MM.1S (cell line): ENCODE measurements at regions not wholly inside any gene's neighbourhood (a gene's known extent, or its start where the extent isn't known, plus 50 kb on each side); places are given as distances from the start of the nearest gene placed in this dataset.

ENCODE experiments used
- DNase-seq: peaks from one replicate; pipeline ENCODE4 v3.0.0-alpha.2; 2015
- H2AFZ ChIP-seq: fragments of 300-600 bp; sonication (generic); 2 replicates; pipeline ENCODE4 v1.6.0; 2016; ENCODE audit warnings: antibody characterized with exemption, low read length
- H3F3A ChIP-seq: fragments of 300-600 bp; sonication (generic); 2 replicates; pipeline ENCODE4 v1.6.1; 2016; ENCODE audit warnings: mild to moderate bottlenecking, antibody characterized with exemption, low read length, moderate library complexity, mixed read lengths; ENCODE audit not compliant: insufficient read depth
- H3K27ac ChIP-seq: fragments of 300-600 bp; sonication (generic); 2 replicates; pipeline ENCODE4 v1.5.1; 2016; ENCODE audit warnings: mild to moderate bottlenecking, low read length
- H3K27me3 ChIP-seq: fragments of 300-600 bp; sonication (generic); replicated peaks from 2 replicates; pipeline ENCODE4 v1.6.0; 2016; ENCODE audit warnings: low read length; ENCODE audit not compliant: insufficient read depth
- H3K36me3 ChIP-seq: fragments of 300-600 bp; sonication (generic); replicated peaks from 2 replicates; pipeline ENCODE4 v1.6.1; 2016; ENCODE audit warnings: mild to moderate bottlenecking, low read length, mixed read lengths; ENCODE audit not compliant: insufficient read depth
- H3K4me1 ChIP-seq: fragments of 300-600 bp; sonication (generic); 2 replicates; pipeline ENCODE4 v1.6.1; 2016; ENCODE audit warnings: low read length, mixed read lengths
- H3K4me2 ChIP-seq: fragments of 300-600 bp; sonication (generic); 2 replicates; pipeline ENCODE4 v1.6.0; 2016; ENCODE audit warnings: low read depth, low read length
- H3K4me3 ChIP-seq: fragments of 300-600 bp; sonication (generic); 2 replicates; pipeline ENCODE4 v1.5.1; 2016; ENCODE audit warnings: low read length, mixed read lengths
- H3K79me2 ChIP-seq: fragments of 300-600 bp; sonication (generic); 2 replicates; pipeline ENCODE4 v1.6.1; 2016; ENCODE audit warnings: mixed run types, low read length, mixed read lengths
- H3K9ac ChIP-seq: fragments of 300-600 bp; sonication (generic); 2 replicates; pipeline ENCODE4 v1.6.1; 2016; ENCODE audit warnings: low read length, mixed read lengths
- H3K9me2 ChIP-seq: fragments of 300-600 bp; sonication (generic); replicated peaks from 2 replicates; pipeline ENCODE4 v1.6.1; 2016; ENCODE audit warnings: mild to moderate bottlenecking, low read length, mixed read lengths; ENCODE audit not compliant: insufficient read depth
- H3K9me3 ChIP-seq: fragments of 300-600 bp; sonication (generic); replicated peaks from 2 replicates; pipeline ENCODE4 v1.6.1; 2016; ENCODE audit warnings: mild to moderate bottlenecking, low read length, mixed read lengths; ENCODE audit not compliant: insufficient read depth
- H4K20me1 ChIP-seq: fragments of 300-600 bp; sonication (generic); 2 replicates; pipeline ENCODE4 v1.6.1; 2016; ENCODE audit warnings: mild to moderate bottlenecking, low read length, moderate library complexity, mixed read lengths; ENCODE audit not compliant: insufficient read depth
- CTCF ChIP-seq: fragments of 300-600 bp; sonication (generic); IDR thresholded peaks from 2 replicates; pipeline ENCODE4 v1.5.1; 2016; ENCODE audit warnings: antibody characterized with exemption, low read length, mixed read lengths
- EZH2 ChIP-seq: fragments of 300-600 bp; sonication (generic); optimal IDR thresholded peaks from 2 replicates; pipeline ENCODE3; 2017; ENCODE audit warnings: low read depth, mild to moderate bottlenecking, antibody characterized with exemption, low read length, mixed read lengths
- EZH2phosphoT487 ChIP-seq: fragments of 300-600 bp; sonication (generic); IDR thresholded peaks from 2 replicates; pipeline ENCODE4 v1.6.1; 2018; ENCODE audit warnings: antibody characterized with exemption, low read length

- Histone ChIP-seq H3K27ac (no peak overlapping the region), H3K27me3 (no peaks in the 10 kb centered on the region), H2AFZ (no peak overlapping the region), H3F3A (no peaks in the 10 kb centered on the region), H3K4me2 (no peak overlapping the region), H3K9me3 (no peaks in the 10 kb centered on the region), H3K36me3 (no peaks in the 10 kb centered on the region), H3K9me2 (no peaks in the 10 kb centered on the region), H3K79me2 (no peaks in the 10 kb centered on the region), H3K4me3 (no peak overlapping the region), H4K20me1 (no peaks in the 10 kb centered on the region), H3K4me1 (peaks cover 9% of the 10 kb centered on the region; the same call in 1 of the 2 replicates), H3K9ac (no peak overlapping the region)
- TF ChIP-seq EZH2 (no peak), CTCF (no peak), EZH2phosphoT487 (no peak)
- no peak for DNase-seq
Measured at GRCh38 chr4:119706804-119707203, 78.2 kb upstream of the PDE5A start.

- H3K9me2 ChIP-seq = no peaks in the 10 kb centered on the region
- H3K27me3 ChIP-seq = no peaks in the 10 kb centered on the region
- TF ChIP-seq CTCF = no peak
- TF ChIP-seq EZH2phosphoT487 = no peak
- no peak for TF ChIP-seq EZH2
- no peaks in the 10 kb centered on the region for H3K36me3 ChIP-seq
- H3K4me2 ChIP-seq = no peak overlapping the region
- H3K27ac ChIP-seq = no peak overlapping the region
- no peaks in the 10 kb centered on the region for H3K9me3 ChIP-seq
- H3K4me3 ChIP-seq = no peak overlapping the region
- H3K4me1 ChIP-seq = no peaks in the 10 kb centered on the region
- H3K9ac ChIP-seq = no peak overlapping the region
- no peaks in the 10 kb centered on the region for H3K79me2 ChIP-seq
- H3F3A ChIP-seq = no peaks in the 10 kb centered on the region
- no peak for DNase-seq
- H4K20me1 ChIP-seq = no peaks in the 10 kb centered on the region
- no peak overlapping the region for H2AFZ ChIP-seq
Measured at GRCh38 chr4:119697887-119698393, 69.3 kb upstream of the PDE5A start.

DNA sequence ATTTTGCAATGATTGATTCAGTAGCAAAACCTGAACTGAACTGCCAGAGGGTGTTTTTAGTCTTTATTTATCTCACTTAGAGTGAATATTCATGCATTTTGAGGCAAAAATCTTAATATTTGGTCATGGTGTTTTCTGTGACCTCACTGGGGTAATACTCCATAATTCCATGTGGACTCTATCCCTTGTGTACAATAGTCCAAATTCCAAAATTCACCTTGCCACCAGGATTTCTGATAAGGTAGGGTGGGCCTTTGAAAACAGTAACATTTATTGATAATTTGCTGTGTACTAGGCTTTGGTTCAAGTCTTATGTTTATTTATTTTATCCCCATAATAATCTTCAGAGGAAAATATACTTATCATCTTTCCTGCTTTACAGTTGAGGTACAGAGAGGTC, 68.4 kb upstream of the PDE5A start:
- Histone ChIP-seq H3K4me1 (no peaks in the 10 kb centered on the region), H3K9me2 (no peaks in the 10 kb centered on the region), H3K9ac (no peak overlapping the region), H3K79me2 (no peaks in the 10 kb centered on the region), H3K27ac (no peak overlapping the region), H3K27me3 (no peaks in the 10 kb centered on the region), H3K4me2 (no peak overlapping the region), H3K36me3 (no peaks in the 10 kb centered on the region), H2AFZ (no peak overlapping the region), H3K4me3 (no peak overlapping the region), H3F3A (no peaks in the 10 kb centered on the region), H4K20me1 (no peaks in the 10 kb centered on the region), H3K9me3 (no peaks in the 10 kb centered on the region)
- TF ChIP-seq EZH2 (no peak), CTCF (no peak), EZH2phosphoT487 (no peak)
- DNase-seq = no peak
